CD4-positive, alpha-beta memory T cell (primary cell): ENCODE measurements at regions not wholly inside any gene's neighbourhood (a gene's known extent, or its start where the extent isn't known, plus 50 kb on each side); places are given as distances from the start of the nearest gene placed in this dataset.
"Not testable (repeated sequence)": the region's sequence is repeated elsewhere in the genome, so short reads cannot be mapped to it uniquely, and the experiment has no call there.

ENCODE experiments used
- CTCF ChIA-PET: fragments of 350-600 bp; sonication (Branson Sonifier 250); formaldehyde crosslinking; loops from one replicate; lab custom pipeline; 2021; ENCODE audit warnings: inconsistent platforms; ENCODE audit not compliant: partially characterized antibody; lab: Charles Lee
- POLR2A ChIA-PET: fragments of 350-600 bp; sonication (Branson Sonifier 250); formaldehyde crosslinking; loops from one replicate; lab custom pipeline; 2021; ENCODE audit not compliant: partially characterized antibody; lab: Charles Lee
- DNase-seq, 5 donors: peaks; one replicate each; pipeline versions ENCODE4 v3.0.0 to v3.0.0-alpha.2; 2020 to 2022; ENCODE audit warnings: mixed read lengths in 1 of 5
- H3K27ac ChIP-seq: one replicate; pipeline ENCODE4 v1.7.0; 2013; ENCODE audit warnings: low read depth, low read length
- H3K27me3 ChIP-seq: 2 replicates; pipeline ENCODE4 v1.7.0; 2013; ENCODE audit warnings: mild to moderate bottlenecking, low read length, moderate library complexity; ENCODE audit not compliant: insufficient read depth
- H3K36me3 ChIP-seq: 2 replicates; pipeline ENCODE4 v1.7.0; 2013; ENCODE audit warnings: mild to moderate bottlenecking, low read length, moderate library complexity; ENCODE audit not compliant: insufficient read depth
- H3K4me1 ChIP-seq: 2 replicates; pipeline ENCODE4 v1.7.0; 2013; ENCODE audit warnings: mild to moderate bottlenecking, low read length, moderate library complexity; ENCODE audit not compliant: insufficient read depth
- H3K4me3 ChIP-seq, 2 donors: one replicate each; pipeline ENCODE4 v1.7.0; 2013; ENCODE audit warnings: low read length in 2 of 2, mild to moderate bottlenecking in 1 of 2
- H3K9me3 ChIP-seq, 2 donors: one replicate each; pipeline ENCODE4 v1.7.0; 2013; ENCODE audit warnings: low read length in 2 of 2, control low read depth in 1 of 2; ENCODE audit not compliant: control insufficient read depth in 1 of 2
- H3K27ac Mint-ChIP-seq, 7 donors: one replicate each; pipeline ENCODE4 v1.8.0; 2020 to 2021; ENCODE audit warnings: mixed read lengths in 7 of 7, mild to moderate bottlenecking in 6 of 7, inconsistent platforms in 3 of 7, moderate library complexity in 3 of 7
- H3K27me3 Mint-ChIP-seq, 2 donors: one replicate each; pipeline ENCODE4 v1.8.0; 2020 to 2021; ENCODE audit warnings: mixed read lengths in 2 of 2
- H3K36me3 Mint-ChIP-seq, 2 donors: one replicate each; pipeline ENCODE4 v1.8.0; 2020 to 2021; ENCODE audit warnings: mixed read lengths in 2 of 2, inconsistent platforms in 1 of 2, mild to moderate bottlenecking in 1 of 2
- H3K4me1 Mint-ChIP-seq, 4 donors: one replicate each; pipeline ENCODE4 v1.8.0; 2020 to 2021; ENCODE audit warnings: mixed read lengths in 4 of 4, mild to moderate bottlenecking in 1 of 4
- H3K4me3 Mint-ChIP-seq, 8 donors: one replicate each; pipeline ENCODE4 v1.8.0; 2020 to 2021; ENCODE audit warnings: mixed read lengths in 8 of 8, mild to moderate bottlenecking in 7 of 8, moderate library complexity in 6 of 8, inconsistent platforms in 3 of 8
- H3K9me3 Mint-ChIP-seq, 8 donors: one replicate each; pipeline ENCODE4 v1.8.0; 2020 to 2021; ENCODE audit warnings: mixed read lengths in 8 of 8, mild to moderate bottlenecking in 5 of 8, inconsistent platforms in 3 of 8, moderate library complexity in 1 of 8
- intact Hi-C: fragments of 100-400 bp; cut with micrococcal nuclease; formaldehyde crosslinking; loops from one replicate; pipeline ENCODE4 v1.15.1; 2023

DNA sequence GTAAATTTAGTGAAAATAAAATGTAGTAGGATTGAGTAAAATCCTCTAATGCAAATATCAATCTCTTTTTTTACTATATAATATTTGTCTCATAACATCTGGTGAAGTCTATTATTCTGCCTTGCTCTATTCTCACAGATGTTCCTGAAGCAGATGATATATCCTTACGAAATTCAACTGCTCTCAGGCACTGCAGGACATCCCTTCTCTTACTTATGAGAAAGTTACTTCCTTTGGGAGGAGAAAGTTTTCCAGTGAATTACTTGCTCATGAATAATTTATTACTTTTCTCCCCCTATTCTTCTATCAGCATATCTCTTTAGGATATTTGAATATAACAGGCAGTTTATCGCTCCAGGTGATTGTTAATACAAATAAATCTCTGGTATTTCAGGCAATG lies 75.6 kb upstream of the AGA start:
- no peak overlapping the region for H3K4me3 ChIP-seq
- no peaks in the 10 kb centered on the region for H3K36me3 ChIP-seq
- Mint-ChIP-seq H3K27ac (no peak overlapping the region), H3K36me3 (no peaks in the 10 kb centered on the region), H3K9me3 (peaks cover 0 to 14% (median 6%) of the 10 kb centered on the region in 8 donors), H3K4me3 (no peak overlapping the region), H3K27me3 (no peaks in the 10 kb centered on the region), H3K4me1 (no peaks in the 10 kb centered on the region)
- no peaks in the 10 kb centered on the region for H3K4me1 ChIP-seq
- no peaks in the 10 kb centered on the region for H3K9me3 ChIP-seq
- no peaks in the 10 kb centered on the region for H3K27me3 ChIP-seq
- ChIA-PET CTCF (no interaction called here), POLR2A (no interaction called here)
- no peak for DNase-seq
- intact Hi-C loops = no loop called here
- no peak overlapping the region for H3K27ac ChIP-seq

DNA sequence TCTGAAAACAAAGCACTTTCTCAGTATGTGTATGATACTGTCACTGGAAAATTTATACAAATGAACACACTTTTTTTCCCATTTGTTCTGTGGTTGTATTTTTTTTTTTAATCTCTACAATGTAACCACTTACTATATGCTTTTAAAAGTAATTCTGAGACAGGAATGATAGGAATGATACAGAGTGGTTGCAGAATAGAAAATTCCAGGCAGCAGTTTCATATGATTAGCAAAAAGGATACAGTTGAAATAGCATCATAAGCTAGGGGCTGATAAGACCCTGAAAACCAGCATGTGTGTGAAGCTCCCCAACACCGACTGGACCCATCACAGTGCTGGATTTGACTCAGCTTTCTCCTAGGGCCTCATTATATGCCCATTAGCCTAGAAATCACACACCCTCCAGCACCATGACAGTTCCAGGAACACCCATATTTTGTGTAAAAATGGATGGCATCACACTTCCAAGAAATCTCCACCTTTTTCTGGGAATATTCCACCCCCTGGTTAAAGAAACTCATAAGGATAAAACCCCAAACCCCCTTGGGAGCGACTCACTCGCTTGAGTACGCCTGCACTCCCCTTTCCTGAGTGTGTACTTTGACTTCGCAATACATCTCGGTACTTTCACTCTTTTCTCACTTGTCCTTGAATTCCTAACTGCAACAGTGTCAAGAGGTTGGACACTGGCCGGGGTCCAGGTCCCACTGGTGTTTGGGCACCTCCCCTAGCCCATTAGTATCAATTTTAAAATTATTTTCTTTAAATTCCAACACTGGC lies 77.4 kb upstream of the AGA start:
- intact Hi-C loops = no loop called here
- CTCF ChIA-PET = no interaction called here
- no peaks in the 10 kb centered on the region for H3K27me3 Mint-ChIP-seq
- Histone ChIP-seq H3K27ac (no peak overlapping the region), H3K36me3 (no peaks in the 10 kb centered on the region), H3K9me3 (no peaks in the 10 kb centered on the region), H3K4me3 (no peak overlapping the region), H3K4me1 (no peaks in the 10 kb centered on the region), H3K27me3 (no peaks in the 10 kb centered on the region)
- H3K27ac Mint-ChIP-seq = no peak overlapping the region
- POLR2A ChIA-PET = no interaction called here
- H3K9me3 Mint-ChIP-seq = peaks cover 0 to 22% (median 7%) of the 10 kb centered on the region in 8 donors
- no peaks in the 10 kb centered on the region for H3K36me3 Mint-ChIP-seq
- DNase-seq = no peak
- H3K4me3 Mint-ChIP-seq = no peak overlapping the region
- no peaks in the 10 kb centered on the region for H3K4me1 Mint-ChIP-seq

DNA sequence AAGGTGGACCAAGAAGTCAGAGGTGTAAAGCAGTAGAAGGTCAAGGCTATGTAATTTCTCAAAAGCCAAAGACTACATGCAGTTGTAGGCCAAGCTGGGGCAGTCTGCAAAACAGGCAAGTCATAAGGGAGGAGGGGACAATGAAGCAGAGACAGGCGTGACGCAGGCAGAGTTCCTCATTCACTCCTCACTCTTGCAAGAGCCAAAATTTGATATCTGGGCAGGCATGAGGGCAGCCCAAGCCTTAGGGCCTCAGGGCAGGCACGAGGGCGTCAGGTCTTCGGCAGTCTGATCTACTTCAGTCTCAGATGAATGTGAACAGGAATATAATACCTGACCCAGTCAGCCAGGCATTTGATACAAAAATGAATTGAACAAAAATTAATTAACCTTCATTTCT lies 86.4 kb upstream of the AGA start:
- no peaks in the 10 kb centered on the region for H3K27me3 ChIP-seq
- ChIA-PET POLR2A (no interaction called here), CTCF (no interaction called here)
- H3K4me3 Mint-ChIP-seq = no peak overlapping the region
- no peak for DNase-seq
- H3K27me3 Mint-ChIP-seq = no peaks in the 10 kb centered on the region
- peaks cover 0 to 4% (median 0%) of the 10 kb centered on the region in 8 donors for H3K9me3 Mint-ChIP-seq
- H3K4me3 ChIP-seq = no peak overlapping the region
- H3K27ac Mint-ChIP-seq = no peak overlapping the region
- no peaks in the 10 kb centered on the region for H3K4me1 ChIP-seq
- no peaks in the 10 kb centered on the region for H3K4me1 Mint-ChIP-seq
- intact Hi-C loops = no loop called here
- no peaks in the 10 kb centered on the region for H3K36me3 Mint-ChIP-seq
- H3K9me3 ChIP-seq = no peaks in the 10 kb centered on the region
- no peaks in the 10 kb centered on the region for H3K36me3 ChIP-seq
- no peak overlapping the region for H3K27ac ChIP-seq

DNA sequence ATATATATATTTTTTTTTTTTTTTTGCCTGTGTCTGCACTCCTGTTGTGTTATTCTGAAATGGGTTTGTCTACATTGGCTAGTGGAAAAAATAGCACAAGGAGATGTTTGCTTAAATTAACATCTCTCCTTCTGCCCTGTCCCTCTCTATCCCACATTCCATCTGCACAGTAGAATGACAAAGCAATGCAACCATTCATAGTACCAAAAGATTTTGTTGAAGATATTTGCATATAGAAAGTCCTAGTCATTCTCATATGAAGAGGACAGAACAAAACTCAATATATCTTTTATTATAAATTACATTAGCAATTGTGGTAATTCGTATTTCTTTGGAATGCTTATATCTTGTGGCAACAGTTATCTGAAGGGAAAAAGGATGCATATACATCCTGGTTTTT lies 88.3 kb upstream of the AGA start:
- H3K4me1 Mint-ChIP-seq = no peaks in the 10 kb centered on the region
- no peaks in the 10 kb centered on the region for H3K4me1 ChIP-seq
- intact Hi-C loops = no loop called here
- DNase-seq = no peak
- ChIA-PET CTCF (no interaction called here), POLR2A (no interaction called here)
- H3K36me3 ChIP-seq = no peaks in the 10 kb centered on the region
- H3K9me3 Mint-ChIP-seq = peaks cover 0 to 5% (median 0%) of the 10 kb centered on the region in 8 donors
- H3K36me3 Mint-ChIP-seq = no peaks in the 10 kb centered on the region
- no peaks in the 10 kb centered on the region for H3K27me3 ChIP-seq
- no peak overlapping the region for H3K4me3 Mint-ChIP-seq
- no peaks in the 10 kb centered on the region for H3K9me3 ChIP-seq
- no peak overlapping the region for H3K27ac ChIP-seq
- H3K27ac Mint-ChIP-seq = no peak overlapping the region
- no peak overlapping the region for H3K4me3 ChIP-seq
- H3K27me3 Mint-ChIP-seq = peaks cover 0 to 1% of the 10 kb centered on the region in 2 donors

DNA sequence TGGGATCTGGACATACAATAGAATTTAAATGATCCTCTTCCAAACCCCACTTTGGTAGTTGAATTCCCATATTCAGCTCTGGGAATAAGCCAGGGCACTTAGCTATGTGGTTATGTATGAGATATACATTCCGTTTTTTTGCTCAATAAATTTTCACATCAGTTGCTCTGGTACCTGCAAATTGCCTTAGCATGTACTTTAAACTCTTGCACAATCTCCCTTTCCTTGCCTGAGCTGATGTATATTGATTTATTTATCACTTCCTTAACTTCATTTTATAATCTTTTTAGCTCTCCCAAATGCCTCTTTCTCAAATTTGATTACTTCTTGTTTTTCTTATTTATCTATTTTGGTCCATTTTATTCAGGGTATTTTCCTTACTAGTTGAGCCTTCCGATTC lies 90.1 kb upstream of the AGA start:
- POLR2A ChIA-PET = no interaction called here
- intact Hi-C loops = no loop called here
- Mint-ChIP-seq H3K4me3 (no peak overlapping the region), H3K27me3 (peaks cover 0 to 1% of the 10 kb centered on the region in 2 donors), H3K27ac (no peak overlapping the region), H3K9me3 (peaks cover 0 to 5% (median 0%) of the 10 kb centered on the region in 8 donors), H3K4me1 (no peaks in the 10 kb centered on the region), H3K36me3 (no peaks in the 10 kb centered on the region)
- CTCF ChIA-PET = interaction anchor here (0.8 to 1.4 kb wide), 2 partner anchors 20 to 27 kb away, joined by 3 to 4 read pairs; no protein-coding TSS in a partner anchor
- Histone ChIP-seq H3K4me1 (no peaks in the 10 kb centered on the region), H3K27ac (no peak overlapping the region), H3K9me3 (no peaks in the 10 kb centered on the region), H3K4me3 (no peak overlapping the region), H3K36me3 (no peaks in the 10 kb centered on the region), H3K27me3 (no peaks in the 10 kb centered on the region)
- DNase-seq = no peak

DNA sequence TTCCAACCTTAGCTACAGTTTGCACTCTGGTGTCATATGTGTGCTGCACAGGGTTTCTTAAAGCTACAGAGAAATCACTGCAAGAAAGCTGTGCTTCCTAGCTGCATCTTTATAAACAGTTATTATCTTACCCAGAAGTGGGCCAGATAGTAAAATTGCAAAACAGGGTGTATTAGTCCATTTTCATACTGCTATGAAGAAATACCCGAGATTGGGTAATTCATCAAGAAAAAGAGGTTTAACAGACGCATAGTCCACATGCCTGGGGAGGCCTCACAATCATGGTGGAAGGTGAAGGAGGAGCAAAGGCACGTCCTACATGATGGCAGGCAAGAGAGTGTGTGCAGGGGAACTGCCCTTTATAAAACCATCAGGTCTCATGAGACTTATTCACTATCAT lies 92.6 kb upstream of the AGA start:
- H3K9me3 Mint-ChIP-seq, DNase-seq, H3K4me1 ChIP-seq, POLR2A ChIA-PET, H3K9me3 ChIP-seq, H3K27ac ChIP-seq, CTCF ChIA-PET, H3K4me1 Mint-ChIP-seq, H3K4me3 ChIP-seq, H3K27me3 ChIP-seq, H3K36me3 ChIP-seq, H3K27ac Mint-ChIP-seq, H3K36me3 Mint-ChIP-seq, intact Hi-C loops, H3K4me3 Mint-ChIP-seq, H3K27me3 Mint-ChIP-seq: not testable (repeated sequence)

DNA sequence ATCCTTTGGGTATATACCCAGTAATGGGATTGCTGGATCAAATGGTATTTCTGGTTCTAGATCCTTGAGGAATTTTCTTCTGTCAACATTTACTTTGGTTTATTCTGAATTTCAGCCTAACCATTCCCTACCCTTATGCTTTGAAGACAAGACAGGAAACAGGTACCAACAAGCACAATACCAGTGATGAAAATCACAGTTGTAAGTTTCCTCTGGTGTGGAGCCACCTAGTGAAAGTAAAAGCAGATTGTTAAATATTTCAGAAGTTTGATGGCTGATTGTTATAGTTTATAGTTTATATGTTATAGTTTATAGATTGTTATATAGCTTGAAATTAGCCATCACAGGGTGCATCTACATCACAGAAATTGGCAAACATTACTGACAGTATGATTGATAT lies 104.5 kb upstream of the AGA start:
- Mint-ChIP-seq H3K36me3 (peaks cover 0 to 3% of the 10 kb centered on the region in 2 donors), H3K4me1 (no peaks in the 10 kb centered on the region), H3K9me3 (peaks cover 0 to 3% (median 0%) of the 10 kb centered on the region in 8 donors), H3K27ac (no peak overlapping the region), H3K4me3 (no peak overlapping the region), H3K27me3 (no peaks in the 10 kb centered on the region)
- no peaks in the 10 kb centered on the region for H3K9me3 ChIP-seq
- no peaks in the 10 kb centered on the region for H3K4me1 ChIP-seq
- H3K36me3 ChIP-seq = no peaks in the 10 kb centered on the region
- no peak overlapping the region for H3K4me3 ChIP-seq
- intact Hi-C loops = loop anchor here (5.0 kb wide), 1 partner anchor 294 kb away; no protein-coding TSS in a partner anchor
- ChIA-PET POLR2A (no interaction called here), CTCF (no interaction called here)
- DNase-seq = no peak
- H3K27ac ChIP-seq = no peak overlapping the region
- H3K27me3 ChIP-seq = no peaks in the 10 kb centered on the region
